Endodermal cell (in vitro differentiated cells): ENCODE measurements at regions not wholly inside any gene's neighbourhood (a gene's known extent, or its start where the extent isn't known, plus 50 kb on each side); places are given as distances from the start of the nearest gene placed in this dataset.
"Not testable (repeated sequence)": the region's sequence is repeated elsewhere in the genome, so short reads cannot be mapped to it uniquely, and the experiment has no call there.

Source experiments
- DNase-seq: peaks from one replicate; pipeline ENCODE4 v3.0.0-alpha.2; 2017
- H3K27ac ChIP-seq: 2 replicates; pipeline ENCODE4 v1.5.1; 2013; ENCODE audit warnings: mild to moderate bottlenecking, low read depth, low read length, moderate library complexity
- H3K27me3 ChIP-seq: 2 replicates; pipeline ENCODE4 v1.6.1; 2013; ENCODE audit warnings: mild to moderate bottlenecking, low read length, moderate library complexity; ENCODE audit not compliant: insufficient read depth, control insufficient read depth, poor library complexity, severe bottlenecking
- H3K36me3 ChIP-seq: 2 replicates; pipeline ENCODE4 v1.7.0; 2013; ENCODE audit warnings: mild to moderate bottlenecking, low read length, moderate library complexity; ENCODE audit not compliant: control insufficient read depth, insufficient read depth
- H3K4me1 ChIP-seq: one replicate; pipeline ENCODE4 v1.7.0; 2013; ENCODE audit warnings: low read length; ENCODE audit not compliant: control insufficient read depth, insufficient read depth
- H3K4me3 ChIP-seq: 2 replicates; pipeline ENCODE4 v1.5.1; 2013; ENCODE audit warnings: mild to moderate bottlenecking, low read length, moderate library complexity
- H3K9ac ChIP-seq: 2 replicates; pipeline ENCODE4 v1.6.1; 2013; ENCODE audit warnings: mild to moderate bottlenecking, low read length, moderate library complexity; ENCODE audit not compliant: poor library complexity, severe bottlenecking; ENCODE audit errors: extremely low read depth
- H3K9me3 ChIP-seq: 2 replicates; pipeline ENCODE4 v1.6.1; 2013; ENCODE audit warnings: mild to moderate bottlenecking, low read length, moderate library complexity; ENCODE audit not compliant: control insufficient read depth
- H3K27ac Mint-ChIP-seq: 2 replicates; pipeline ENCODE4 v1.8.0; 2020; ENCODE audit warnings: mixed read lengths
- H3K27me3 Mint-ChIP-seq: 2 replicates; pipeline ENCODE4 v1.8.0; 2021; ENCODE audit warnings: mild to moderate bottlenecking, mixed read lengths; ENCODE audit not compliant: insufficient read depth
- H3K36me3 Mint-ChIP-seq: 2 replicates; pipeline ENCODE4 v1.8.0; 2020; ENCODE audit warnings: low read depth, mixed read lengths
- H3K4me1 Mint-ChIP-seq: 2 replicates; pipeline ENCODE4 v1.8.0; 2020; ENCODE audit warnings: mixed read lengths
- H3K4me3 Mint-ChIP-seq: 2 replicates; pipeline ENCODE4 v1.8.0; 2020; ENCODE audit warnings: mild to moderate bottlenecking, moderate library complexity, mixed read lengths
- H3K9me3 Mint-ChIP-seq: 2 replicates; pipeline ENCODE4 v1.8.0; 2020; ENCODE audit warnings: mild to moderate bottlenecking, mixed read lengths
- WGBS, 2 experiments: methylation state at CpG; one replicate each; pipeline versions ENCODE4 v1.1.5 to v1.1.7; 2013; ENCODE audit warnings: missing lambda C conversion rate in 2 of 2, mixed read lengths in 1 of 2; ENCODE audit not compliant: insufficient coverage in 1 of 2, insufficient read length in 1 of 2; 5-methylcytosine and 5-hydroxymethylcytosine counted together
- TF ChIP-seq, protein P1 (sequence below): fragments of 200-600 bp; sonication (generic); conservative IDR thresholded peaks from 2 replicates; pipeline ENCODE4 v1.5.0; 2021; ENCODE audit warnings: antibody characterized with exemption, mild to moderate bottlenecking

DNA sequence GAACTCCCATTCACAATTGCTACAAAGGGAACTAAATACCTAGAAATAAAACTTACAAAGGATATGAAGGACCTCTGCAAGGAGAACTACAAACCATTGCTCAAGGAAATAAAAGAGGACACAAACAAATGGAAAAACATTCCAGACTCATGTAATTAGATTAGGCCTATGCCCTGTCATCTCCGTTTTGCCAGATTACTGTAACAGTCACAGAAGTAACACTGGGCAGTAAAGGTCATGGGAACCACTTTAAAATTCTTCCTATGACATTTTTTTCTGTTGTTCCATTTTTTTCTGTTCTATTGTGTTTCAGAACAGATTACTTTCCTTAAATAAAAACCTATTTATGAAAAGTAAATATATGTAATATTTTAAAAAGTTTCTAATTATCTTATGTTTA lies 199.4 kb upstream of the CENPE start:
- no peaks in the 10 kb centered on the region for H3K9me3 Mint-ChIP-seq
- H3K27ac ChIP-seq, result no peak overlapping the region
- no peaks in the 10 kb centered on the region for H3K9me3 ChIP-seq
- H3K27me3 ChIP-seq, result no peaks in the 10 kb centered on the region
- H3K4me3 Mint-ChIP-seq, result no peak overlapping the region
- no peak overlapping the region for H3K9ac ChIP-seq
- H3K27ac Mint-ChIP-seq, result no peak overlapping the region
- no peaks in the 10 kb centered on the region for H3K4me1 ChIP-seq
- TF ChIP-seq, protein P1, sequence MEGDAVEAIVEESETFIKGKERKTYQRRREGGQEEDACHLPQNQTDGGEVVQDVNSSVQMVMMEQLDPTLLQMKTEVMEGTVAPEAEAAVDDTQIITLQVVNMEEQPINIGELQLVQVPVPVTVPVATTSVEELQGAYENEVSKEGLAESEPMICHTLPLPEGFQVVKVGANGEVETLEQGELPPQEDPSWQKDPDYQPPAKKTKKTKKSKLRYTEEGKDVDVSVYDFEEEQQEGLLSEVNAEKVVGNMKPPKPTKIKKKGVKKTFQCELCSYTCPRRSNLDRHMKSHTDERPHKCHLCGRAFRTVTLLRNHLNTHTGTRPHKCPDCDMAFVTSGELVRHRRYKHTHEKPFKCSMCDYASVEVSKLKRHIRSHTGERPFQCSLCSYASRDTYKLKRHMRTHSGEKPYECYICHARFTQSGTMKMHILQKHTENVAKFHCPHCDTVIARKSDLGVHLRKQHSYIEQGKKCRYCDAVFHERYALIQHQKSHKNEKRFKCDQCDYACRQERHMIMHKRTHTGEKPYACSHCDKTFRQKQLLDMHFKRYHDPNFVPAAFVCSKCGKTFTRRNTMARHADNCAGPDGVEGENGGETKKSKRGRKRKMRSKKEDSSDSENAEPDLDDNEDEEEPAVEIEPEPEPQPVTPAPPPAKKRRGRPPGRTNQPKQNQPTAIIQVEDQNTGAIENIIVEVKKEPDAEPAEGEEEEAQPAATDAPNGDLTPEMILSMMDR, result no peak
- WGBS, 2 experiments, result 98 to 100% methylated on average over 1 of the region's 1 CpG
- H3K4me3 ChIP-seq, result no peak overlapping the region
- H3K36me3 ChIP-seq, result no peaks in the 10 kb centered on the region
- peaks cover 4% of the 10 kb centered on the region for H3K4me1 Mint-ChIP-seq
- no peaks in the 10 kb centered on the region for H3K36me3 Mint-ChIP-seq
- no peak for DNase-seq
- H3K27me3 Mint-ChIP-seq, result no peaks in the 10 kb centered on the region

DNA sequence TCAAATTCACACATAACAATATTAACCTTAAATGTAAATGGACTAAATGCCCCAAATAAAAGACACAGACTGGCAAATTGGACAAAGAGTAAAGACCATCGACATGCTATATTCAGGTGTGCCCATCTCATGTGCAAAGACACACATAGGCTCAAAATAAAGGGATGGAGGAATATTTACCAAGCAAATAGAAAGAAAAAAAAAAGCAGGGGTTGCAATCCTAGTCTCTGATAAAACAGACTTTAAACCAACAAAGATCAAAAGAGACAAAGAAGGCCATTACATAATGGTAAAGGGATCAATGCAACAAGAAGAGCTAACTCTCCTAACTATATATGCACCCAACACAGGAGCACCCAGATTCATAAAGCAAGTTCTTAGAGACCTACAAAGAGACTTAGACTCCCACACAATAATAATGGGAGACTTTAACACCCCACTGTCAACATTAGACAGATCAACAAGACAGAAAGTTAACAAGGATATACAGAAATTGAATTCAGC lies 189.4 kb upstream of the CENPE start:
- peaks cover 57% of the 10 kb centered on the region for H3K9me3 Mint-ChIP-seq
- 100% methylated on average over 1 of the region's 1 CpG for WGBS, 2 experiments
- not testable (repeated sequence) for H3K27ac ChIP-seq, H3K9ac ChIP-seq, H3K4me1 ChIP-seq, H3K4me1 Mint-ChIP-seq, H3K9me3 ChIP-seq, H3K27me3 ChIP-seq, DNase-seq, H3K36me3 ChIP-seq, H3K4me3 ChIP-seq, H3K36me3 Mint-ChIP-seq, H3K27ac Mint-ChIP-seq, H3K4me3 Mint-ChIP-seq, H3K27me3 Mint-ChIP-seq

DNA sequence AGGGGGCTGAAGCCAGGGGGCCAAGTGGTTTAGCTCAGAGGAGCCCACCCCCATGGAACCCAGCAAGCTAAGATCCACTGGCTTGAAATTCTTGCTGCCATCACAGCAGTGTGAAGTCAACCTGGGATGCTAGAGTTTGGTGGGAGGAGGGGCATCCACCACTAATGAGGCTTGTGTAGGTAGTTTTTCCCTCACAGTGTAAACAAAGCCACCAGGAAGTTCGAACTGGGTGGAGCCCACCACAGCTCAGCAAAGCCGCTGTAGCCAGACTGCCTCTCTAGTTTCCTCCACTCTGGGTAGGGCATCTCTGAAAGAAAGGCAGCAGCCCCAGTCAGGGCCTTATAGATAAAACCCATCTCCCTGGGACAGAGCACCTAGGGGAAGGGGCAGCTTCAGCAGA lies 187.4 kb upstream of the CENPE start:
- peaks cover 19% of the 10 kb centered on the region for H3K9me3 ChIP-seq
- not testable (repeated sequence) for H3K4me3 ChIP-seq, H3K27me3 Mint-ChIP-seq, DNase-seq, H3K4me3 Mint-ChIP-seq, H3K36me3 ChIP-seq, H3K27me3 ChIP-seq, H3K4me1 Mint-ChIP-seq, H3K27ac ChIP-seq, H3K4me1 ChIP-seq, H3K9ac ChIP-seq, H3K27ac Mint-ChIP-seq
- Mint-ChIP-seq H3K36me3 (peaks cover 16% of the 10 kb centered on the region), H3K9me3 (peaks cover 66% of the 10 kb centered on the region)
- 91 to 100% methylated on average over 2 of the region's 2 CpGs for WGBS, 2 experiments

DNA sequence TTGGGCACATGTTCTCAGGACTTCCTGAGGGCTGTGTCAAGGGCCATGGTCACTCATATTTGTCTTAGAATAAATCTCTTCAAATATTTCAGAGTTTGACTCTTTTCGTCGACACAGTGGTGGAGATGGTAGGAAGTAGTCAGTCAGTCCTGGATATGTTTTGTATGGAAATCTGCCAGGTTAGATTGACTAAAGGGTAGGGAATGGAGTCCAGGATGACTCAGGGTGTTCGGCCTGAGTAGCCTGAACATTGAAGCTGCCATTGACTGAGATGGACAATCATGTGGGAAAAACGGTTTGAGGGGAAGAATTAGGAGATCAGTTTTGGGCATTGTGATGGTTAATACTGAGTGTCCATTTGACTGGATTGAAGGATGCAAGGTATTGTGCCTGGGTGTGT lies 177.1 kb upstream of the CENPE start:
- no peaks in the 10 kb centered on the region for H3K27me3 Mint-ChIP-seq
- H3K27me3 ChIP-seq, result no peaks in the 10 kb centered on the region
- peaks cover 17% of the 10 kb centered on the region for H3K36me3 Mint-ChIP-seq
- H3K4me3 ChIP-seq, result no peak overlapping the region
- DNase-seq, result no peak
- peaks cover 16% of the 10 kb centered on the region for H3K9me3 ChIP-seq
- H3K27ac ChIP-seq, result no peak overlapping the region
- peaks cover 17% of the 10 kb centered on the region for H3K9me3 Mint-ChIP-seq
- no peaks in the 10 kb centered on the region for H3K36me3 ChIP-seq
- peaks cover 14% of the 10 kb centered on the region for H3K4me1 Mint-ChIP-seq
- H3K4me3 Mint-ChIP-seq, result no peak overlapping the region
- H3K27ac Mint-ChIP-seq, result no peak overlapping the region
- 92 to 96% methylated on average over 2 to 4 of the region's 4 CpGs for WGBS, 2 experiments
- H3K9ac ChIP-seq, result no peak overlapping the region
- no peaks in the 10 kb centered on the region for H3K4me1 ChIP-seq
- TF ChIP-seq, protein P1, result no peak
